GM12872 (cell line): ENCODE measurements at regions not wholly inside any gene's neighbourhood (a gene's known extent, or its start where the extent isn't known, plus 50 kb on each side); places are given as distances from the start of the nearest gene placed in this dataset.

Experiments
- TF ChIP-seq, protein P1 (sequence below): IDR thresholded peaks from 3 replicates; pipeline ENCODE4 v1.5.1; 2011; ENCODE audit warnings: low read depth, mild to moderate bottlenecking, low read length, moderate library complexity; ENCODE audit not compliant: insufficient read depth

DNA sequence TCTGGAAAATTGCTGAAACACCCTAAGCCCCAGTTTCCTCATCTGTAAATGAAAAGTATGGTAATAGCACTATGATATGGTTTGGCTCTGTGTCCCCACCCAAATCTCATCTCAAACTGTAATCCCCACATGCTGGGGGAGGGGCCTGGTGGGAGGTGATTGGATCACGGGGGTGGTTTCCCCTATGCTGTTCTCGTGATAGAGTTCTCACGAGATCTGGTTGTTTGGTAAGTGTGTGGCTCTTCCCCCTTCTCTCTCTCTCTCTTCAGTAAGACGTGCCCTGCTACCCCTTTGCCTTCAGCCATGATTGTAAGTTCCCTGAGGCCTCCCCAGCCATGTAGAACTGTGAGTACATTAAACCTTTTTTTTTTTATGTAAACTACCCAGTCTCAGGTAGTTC, 490.7 kb downstream of the TMEM114 start:
- TF ChIP-seq, protein P1, sequence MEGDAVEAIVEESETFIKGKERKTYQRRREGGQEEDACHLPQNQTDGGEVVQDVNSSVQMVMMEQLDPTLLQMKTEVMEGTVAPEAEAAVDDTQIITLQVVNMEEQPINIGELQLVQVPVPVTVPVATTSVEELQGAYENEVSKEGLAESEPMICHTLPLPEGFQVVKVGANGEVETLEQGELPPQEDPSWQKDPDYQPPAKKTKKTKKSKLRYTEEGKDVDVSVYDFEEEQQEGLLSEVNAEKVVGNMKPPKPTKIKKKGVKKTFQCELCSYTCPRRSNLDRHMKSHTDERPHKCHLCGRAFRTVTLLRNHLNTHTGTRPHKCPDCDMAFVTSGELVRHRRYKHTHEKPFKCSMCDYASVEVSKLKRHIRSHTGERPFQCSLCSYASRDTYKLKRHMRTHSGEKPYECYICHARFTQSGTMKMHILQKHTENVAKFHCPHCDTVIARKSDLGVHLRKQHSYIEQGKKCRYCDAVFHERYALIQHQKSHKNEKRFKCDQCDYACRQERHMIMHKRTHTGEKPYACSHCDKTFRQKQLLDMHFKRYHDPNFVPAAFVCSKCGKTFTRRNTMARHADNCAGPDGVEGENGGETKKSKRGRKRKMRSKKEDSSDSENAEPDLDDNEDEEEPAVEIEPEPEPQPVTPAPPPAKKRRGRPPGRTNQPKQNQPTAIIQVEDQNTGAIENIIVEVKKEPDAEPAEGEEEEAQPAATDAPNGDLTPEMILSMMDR: no peak

DNA sequence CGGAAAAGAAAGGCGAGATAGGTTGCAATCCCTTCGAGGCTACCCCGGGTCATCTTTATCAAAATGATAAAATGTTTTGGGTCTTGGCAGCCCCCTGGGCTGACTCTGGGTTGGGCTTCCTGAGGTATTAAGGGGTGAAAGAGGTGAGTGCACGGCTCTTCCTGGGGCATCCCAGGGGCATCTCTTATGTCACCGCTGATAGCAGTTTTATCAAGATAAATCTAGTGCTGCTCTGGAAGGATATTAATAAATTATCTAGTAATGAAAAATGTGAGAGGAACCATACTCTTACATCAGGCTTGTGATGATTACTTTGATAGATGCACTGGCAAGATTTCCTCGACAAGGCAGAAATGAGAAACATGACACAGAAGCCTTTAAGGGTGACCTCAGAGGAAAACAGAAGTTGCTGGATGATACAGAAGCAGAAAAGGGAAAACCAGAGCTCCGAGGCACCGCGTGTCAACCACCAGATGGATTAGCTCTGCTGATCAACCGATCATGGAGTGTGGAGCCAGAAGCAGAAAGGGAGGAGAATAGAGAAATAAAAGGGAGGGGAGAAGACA, 491.3 kb downstream of the TMEM114 start:
- TF ChIP-seq, protein P1: no peak

DNA sequence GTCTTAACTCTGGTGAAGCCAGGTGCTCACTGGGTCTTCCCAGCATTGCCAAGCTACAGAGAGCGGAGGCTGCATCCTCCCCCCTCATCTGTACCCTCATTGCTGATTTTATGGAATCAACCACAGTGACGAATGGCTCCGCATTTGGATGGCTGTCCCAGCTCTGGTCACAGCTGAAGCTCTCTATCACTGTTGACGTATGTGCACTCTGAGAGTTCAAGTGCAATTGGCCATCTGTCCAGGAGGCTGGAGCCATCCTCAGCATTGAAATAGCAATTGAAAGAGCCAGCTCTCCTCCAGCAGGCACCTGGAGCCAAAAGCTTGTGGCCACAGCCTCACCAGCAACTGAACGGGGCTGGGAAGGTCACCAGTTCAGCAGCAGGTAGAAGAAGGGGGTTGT, 494.1 kb downstream of the TMEM114 start:
- TF ChIP-seq, protein P1: no peak

DNA sequence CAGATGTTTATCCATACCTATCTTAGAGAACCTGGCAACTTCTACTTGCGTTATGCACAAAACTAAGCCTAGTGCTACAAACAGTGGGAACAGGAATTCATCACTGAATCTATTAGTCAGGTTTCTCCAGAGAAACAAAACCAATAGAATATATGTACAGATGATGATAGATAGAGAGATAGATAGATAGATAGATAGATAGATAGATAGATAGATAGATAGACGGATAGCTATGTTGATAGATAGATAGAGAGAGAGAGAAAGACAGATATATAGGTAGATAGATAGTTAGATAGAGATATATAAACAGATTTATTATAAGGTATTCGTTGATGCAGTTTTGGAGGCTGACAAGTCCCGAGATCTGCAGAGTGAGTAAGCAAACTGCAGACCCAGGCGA, 495.6 kb downstream of the TMEM114 start:
- TF ChIP-seq, protein P1: no peak

DNA sequence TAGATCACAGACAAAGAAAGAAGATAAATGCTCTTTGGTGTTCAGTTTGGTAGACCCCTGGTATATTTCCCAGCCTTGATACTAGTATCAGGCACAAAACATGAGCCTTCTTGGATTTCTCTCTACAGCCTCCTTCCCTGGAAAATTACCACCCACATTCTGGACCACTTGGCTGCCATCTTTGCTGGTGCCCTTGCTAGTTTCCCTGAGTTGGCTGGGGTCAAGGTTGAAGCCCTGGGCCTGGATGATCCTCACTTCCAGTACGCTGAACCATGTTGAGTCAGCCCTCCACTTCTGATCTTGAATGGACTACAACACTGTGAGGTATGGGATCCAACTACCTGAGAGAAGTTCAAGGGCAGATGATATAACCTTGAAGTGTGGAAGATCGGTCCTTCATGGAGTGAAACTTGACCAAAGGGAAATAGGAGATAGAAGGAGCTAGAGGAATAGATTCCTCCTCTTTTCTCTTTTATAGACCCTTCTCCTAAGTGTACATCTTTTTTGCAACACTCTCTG, 501.4 kb downstream of the TMEM114 start:
- TF ChIP-seq, protein P1: no peak

DNA sequence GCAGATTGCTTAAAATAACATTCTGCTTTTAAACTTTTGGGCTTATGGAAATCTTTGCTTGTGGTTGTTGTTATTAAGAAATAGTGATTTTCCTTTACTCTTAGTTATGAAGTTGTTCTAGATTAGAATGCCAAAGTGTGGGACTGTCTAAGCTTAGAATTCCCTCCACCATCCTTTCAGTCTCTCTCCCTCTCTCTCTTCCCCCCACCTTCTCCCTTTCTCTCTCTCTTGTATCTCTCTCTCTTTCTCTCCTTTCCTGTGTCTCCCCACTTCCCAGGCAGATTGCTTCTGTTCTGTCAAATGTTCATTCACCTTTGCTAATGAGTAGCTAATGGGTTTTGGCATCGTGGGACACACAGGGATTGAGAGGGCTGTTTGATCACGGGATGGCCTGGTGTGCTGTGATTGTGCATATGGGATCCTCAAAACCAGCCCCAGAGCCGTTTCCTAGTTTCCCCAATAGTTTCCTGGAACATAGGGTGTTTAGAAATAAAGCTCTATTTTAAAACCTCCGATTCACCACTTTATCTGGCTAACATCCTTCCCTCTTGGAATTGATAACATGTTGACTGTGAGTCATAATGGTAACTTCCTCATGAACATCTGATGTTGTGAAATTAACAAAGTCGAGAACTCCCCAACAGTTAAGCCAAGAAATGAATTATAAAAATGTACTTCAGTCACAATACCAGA, 502.6 kb downstream of the TMEM114 start:
- TF ChIP-seq, protein P1: no peak

DNA sequence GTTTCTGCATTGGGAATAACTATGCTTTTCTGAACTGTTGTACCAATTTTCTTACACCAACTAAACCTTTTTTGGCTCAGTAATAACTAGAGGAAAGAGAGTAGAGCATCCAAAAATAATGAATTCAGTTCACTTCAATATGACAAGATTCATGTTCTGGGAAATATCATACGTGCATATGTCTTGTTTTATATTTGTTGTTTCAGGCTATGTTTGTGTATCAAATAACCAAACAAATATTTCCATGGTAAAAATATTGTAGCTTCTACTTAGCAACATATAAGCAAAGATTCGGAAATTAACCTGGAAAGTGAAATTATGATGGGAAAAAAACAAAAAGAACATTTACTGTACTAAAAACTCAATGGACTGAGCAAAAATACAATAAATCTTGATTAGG, 503.2 kb downstream of the TMEM114 start:
- TF ChIP-seq, protein P1: no peak
